Brain microvascular endothelial cell (primary cell): ENCODE measurements at regions not wholly inside any gene's neighbourhood (a gene's known extent, or its start where the extent isn't known, plus 50 kb on each side); places are given as distances from the start of the nearest gene placed in this dataset.

Experiments used
- DNase-seq: peaks from one replicate; pipeline ENCODE4 v3.0.0-alpha.2; 2020
- H3K27ac ChIP-seq: fragments of 250-450 bp; sonication (Bioruptor Pico); 2 replicates; pipeline ENCODE4 v1.5.1; 2020; ENCODE audit warnings: mild to moderate bottlenecking, moderate library complexity
- H3K27me3 ChIP-seq: fragments of 250-450 bp; sonication (Bioruptor Pico); replicated peaks from 2 replicates; pipeline ENCODE4 v1.5.1; 2020; ENCODE audit warnings: mild to moderate bottlenecking
- H3K36me3 ChIP-seq: fragments of 250-450 bp; sonication (Bioruptor Pico); replicated peaks from 2 replicates; pipeline ENCODE4 v1.5.1; 2020; ENCODE audit warnings: mild to moderate bottlenecking
- H3K4me3 ChIP-seq: 2 replicates; pipeline ENCODE4 v1.5.1; 2011; ENCODE audit warnings: low read depth, mild to moderate bottlenecking, control low read depth, low read length, moderate library complexity
- CTCF ChIP-seq: IDR thresholded peaks from 2 replicates; pipeline ENCODE4 v1.5.1; 2011; ENCODE audit warnings: low read depth, mild to moderate bottlenecking, moderate library complexity, low read length, control low read depth, inconsistent platforms; ENCODE audit errors: missing control alignments
- in situ Hi-C: cut with HindIII; loops from 2 replicates; pipeline ENCODE4 v1.10.0; 2017; ENCODE audit warnings: low sequenced_read_pairs, low pct_ligation_motif_present

DNA sequence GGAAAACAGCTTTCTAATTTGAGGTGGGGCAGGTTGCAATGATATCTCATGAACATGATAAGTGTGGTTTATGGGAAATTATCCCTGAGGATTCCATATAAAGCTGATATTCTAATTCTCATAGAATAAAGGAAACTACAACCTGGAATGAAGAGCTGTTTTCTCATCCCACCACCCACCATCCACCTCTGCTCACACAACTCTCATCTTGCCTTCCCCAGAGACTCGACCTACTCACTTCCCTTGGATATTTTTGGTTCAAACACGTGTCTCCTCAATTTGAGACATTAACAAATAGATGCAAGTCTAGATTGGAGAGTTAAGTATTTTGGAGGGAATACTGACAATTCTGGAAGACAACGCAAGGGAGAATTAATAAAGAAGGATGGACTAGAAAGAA is 490.9 kb downstream of the TMEM182 start:
- no peak for TF ChIP-seq CTCF
- no peak for DNase-seq
- H3K4me3 ChIP-seq, result no peak overlapping the region
- no peaks in the 10 kb centered on the region for H3K36me3 ChIP-seq
- no peaks in the 10 kb centered on the region for H3K27me3 ChIP-seq
- in situ Hi-C loops, result no loop called here
- H3K27ac ChIP-seq, result no peak overlapping the region

GRCh38 chr2:103254611-103255010 is 492.8 kb downstream of the TMEM182 start:
- TF ChIP-seq CTCF, result no peak
- Histone ChIP-seq H3K27ac (no peak overlapping the region), H3K27me3 (no peaks in the 10 kb centered on the region), H3K4me3 (no peak overlapping the region), H3K36me3 (no peaks in the 10 kb centered on the region)
- in situ Hi-C loops, result no loop called here
- DNase-seq, result no peak

DNA sequence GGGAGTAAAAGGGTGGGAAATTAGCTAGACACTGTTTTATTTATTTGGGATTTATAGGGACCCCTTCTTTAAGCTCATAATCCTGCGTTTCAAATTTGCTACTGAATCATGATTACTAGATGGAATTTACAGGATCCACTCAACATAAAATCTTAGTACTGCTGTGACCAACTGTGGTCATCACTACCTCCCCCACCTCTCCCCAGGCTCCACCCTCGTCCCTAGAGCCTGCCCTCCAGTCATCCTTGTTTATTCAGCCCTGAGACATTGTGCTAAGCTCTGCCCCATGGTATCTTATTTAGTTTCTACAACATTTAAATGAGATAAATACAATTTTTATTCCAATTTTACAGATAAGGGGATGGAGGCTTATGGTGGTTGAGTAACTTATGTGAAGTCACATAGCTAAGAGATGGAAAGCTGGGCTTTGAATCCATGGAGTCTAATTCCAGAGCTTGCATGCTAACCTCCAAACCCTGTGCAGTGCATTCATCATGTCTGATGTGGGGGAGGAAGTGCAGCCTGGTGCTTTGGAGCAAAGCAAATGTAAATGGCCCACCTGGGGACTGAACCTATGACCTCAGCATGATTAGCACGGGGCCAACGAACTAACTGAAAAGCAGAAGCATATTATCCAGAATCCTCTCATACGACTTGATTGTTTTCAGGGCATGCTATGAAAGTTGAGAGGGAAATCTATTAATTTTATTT is 502.4 kb downstream of the TMEM182 start:
- in situ Hi-C loops, result no loop called here
- H3K36me3 ChIP-seq, result no peaks in the 10 kb centered on the region
- no peaks in the 10 kb centered on the region for H3K27me3 ChIP-seq

DNA sequence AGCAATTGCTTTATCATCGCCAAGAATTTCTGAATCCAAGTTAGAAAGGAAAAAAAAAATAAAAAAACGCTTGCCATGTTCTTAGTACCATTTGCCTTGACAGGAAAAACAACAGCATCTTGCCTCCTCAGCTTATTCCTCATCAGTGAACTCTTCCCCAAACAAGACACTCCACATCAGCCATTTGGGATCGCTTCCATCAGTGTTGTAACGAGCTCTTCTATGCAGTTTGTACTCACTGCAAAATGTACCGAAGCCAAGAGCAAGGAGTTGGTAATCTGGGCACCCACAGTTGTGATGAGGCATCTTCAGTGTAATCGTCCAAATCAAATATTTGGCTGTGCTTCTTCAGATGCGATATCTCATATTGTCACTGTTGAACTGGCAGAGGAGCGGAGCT is 503.7 kb downstream of the TMEM182 start:
- Histone ChIP-seq H3K36me3 (no peaks in the 10 kb centered on the region), H3K4me3 (no peak overlapping the region), H3K27ac (no peak overlapping the region), H3K27me3 (no peaks in the 10 kb centered on the region)
- in situ Hi-C loops, result no loop called here
- TF ChIP-seq CTCF, result no peak
- no peak for DNase-seq

More for the DNA sequence above, 502.4 kb downstream of the TMEM182 start:
- H3K27ac ChIP-seq, result no peak overlapping the region
- no peak overlapping the region for H3K4me3 ChIP-seq
- no peak for DNase-seq
- no peak for TF ChIP-seq CTCF

DNA sequence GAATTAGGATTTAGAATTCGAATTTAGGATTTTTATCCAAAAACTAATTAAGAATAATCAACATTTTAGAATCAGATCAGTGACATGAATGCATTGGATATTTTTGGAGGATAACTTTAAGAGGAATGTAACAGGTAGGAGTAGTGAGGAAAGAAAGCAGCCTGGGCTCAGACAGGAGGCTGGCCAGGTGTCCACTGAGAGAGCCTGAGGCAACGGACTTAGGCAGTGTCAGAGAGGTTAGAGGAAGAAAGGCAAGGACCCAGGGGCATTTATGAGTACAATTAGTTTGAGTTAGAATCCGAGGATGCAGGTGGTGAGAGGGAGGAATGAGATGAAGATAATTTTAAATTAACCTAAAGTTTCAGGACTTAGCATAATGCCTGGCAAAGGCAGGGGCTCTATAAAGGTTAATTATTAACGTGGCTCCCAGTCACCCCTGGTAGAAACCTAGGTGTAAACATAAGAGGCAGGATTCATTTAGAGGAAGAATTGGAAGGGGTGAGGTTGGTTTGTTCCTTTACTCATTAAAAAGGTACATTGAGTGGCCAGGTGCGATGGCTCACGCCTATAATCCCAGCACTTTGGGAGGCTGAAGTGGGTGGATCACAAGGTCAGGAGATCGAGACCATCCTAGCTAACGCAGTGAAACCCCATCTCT is 507.1 kb downstream of the TMEM182 start:
- in situ Hi-C loops, result no loop called here
- Histone ChIP-seq H3K36me3 (no peaks in the 10 kb centered on the region), H3K27me3 (no peaks in the 10 kb centered on the region), H3K27ac (no peak overlapping the region), H3K4me3 (no peak overlapping the region)
- no peak for TF ChIP-seq CTCF
- DNase-seq, result no peak
